SH-SY5Y (cell line): ENCODE measurements at regions not wholly inside any gene's neighbourhood (a gene's known extent, or its start where the extent isn't known, plus 50 kb on each side); places are given as distances from the start of the nearest gene placed in this dataset.

ENCODE experiments used
- GATA2 ChIP-seq: IDR thresholded peaks from 2 replicates; pipeline ENCODE4 v1.6.1; 2011; ENCODE audit warnings: mild to moderate bottlenecking, low read depth, low read length
- GATA3 ChIP-seq: IDR thresholded peaks from 2 replicates; pipeline ENCODE4 v1.6.1; 2011; ENCODE audit warnings: low read depth, mild to moderate bottlenecking, low read length, moderate library complexity

DNA sequence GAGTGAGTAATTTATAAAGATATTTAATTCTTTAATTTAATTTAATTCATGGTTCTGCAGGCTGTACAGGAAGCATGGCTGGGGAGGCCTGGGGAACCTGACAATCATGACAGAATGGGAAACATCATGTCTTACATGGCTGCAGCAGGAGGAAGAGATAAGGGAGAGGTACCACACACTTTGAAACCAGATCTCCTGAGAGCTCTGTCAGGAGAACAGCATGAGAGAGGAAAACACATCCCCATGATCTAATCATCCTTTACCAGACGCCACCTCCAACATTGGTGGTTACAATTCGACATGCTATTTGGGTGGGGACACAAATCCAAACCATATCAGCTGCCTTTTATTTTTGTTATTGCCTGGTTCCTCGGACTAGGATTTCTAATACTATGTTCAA lies 928.6 kb downstream of the TMEM121 start:
- TF ChIP-seq GATA3 (no peak), GATA2 (no peak)
